ENCODE measurements at regions not wholly inside any gene's neighbourhood (a gene's known extent, or its start where the extent isn't known, plus 50 kb on each side); places are given as distances from the start of the nearest gene placed in this dataset.

DNA sequence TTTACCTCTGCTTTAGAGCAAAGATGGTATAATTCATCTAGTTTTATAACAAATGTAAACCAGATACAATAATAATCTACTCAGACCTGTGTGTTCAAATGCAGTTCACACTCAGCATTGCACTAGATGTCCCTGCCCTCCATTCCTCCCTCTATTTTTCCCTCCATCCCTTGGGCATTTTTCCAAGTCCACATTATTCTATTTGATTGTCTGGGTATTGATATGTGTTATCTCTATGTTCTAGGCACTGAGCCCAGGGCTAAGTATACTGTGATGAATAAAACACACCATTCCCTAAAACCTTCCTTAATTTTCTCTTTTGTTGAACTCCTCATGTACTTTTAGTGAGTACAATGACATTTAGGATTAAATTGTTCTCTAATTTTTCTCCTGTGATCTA lies 66.2 kb upstream of the HMCN1 start:
- no peaks in the 10 kb centered on the region for H3K36me3 ChIP-seq (replicated peaks; ENCODE audit: insufficient read depth, low read depth)
- no peak for DNase-seq (ENCODE audit: low spot score)
- H3K4me2 ChIP-seq: no peak overlapping the region
- H2AFZ ChIP-seq: no peak overlapping the region
- H3K27me3 ChIP-seq: no peaks in the 10 kb centered on the region
- H3K9me2 ChIP-seq (replicated peaks; ENCODE audit: insufficient read depth): no peaks in the 10 kb centered on the region
- H4K20me1 ChIP-seq (ENCODE audit: insufficient read depth, poor library complexity, severe bottlenecking): no peaks in the 10 kb centered on the region
- TF ChIP-seq EZH2 (IDR thresholded peaks at IDR 0.05; ENCODE audit: borderline replicate concordance) (no peak), EZH2phosphoT487 (IDR thresholded peaks at IDR 0.05; ENCODE audit: low read depth, severe bottlenecking, unreplicated experiment) (no peak)
- TF ChIP-seq, protein P1, sequence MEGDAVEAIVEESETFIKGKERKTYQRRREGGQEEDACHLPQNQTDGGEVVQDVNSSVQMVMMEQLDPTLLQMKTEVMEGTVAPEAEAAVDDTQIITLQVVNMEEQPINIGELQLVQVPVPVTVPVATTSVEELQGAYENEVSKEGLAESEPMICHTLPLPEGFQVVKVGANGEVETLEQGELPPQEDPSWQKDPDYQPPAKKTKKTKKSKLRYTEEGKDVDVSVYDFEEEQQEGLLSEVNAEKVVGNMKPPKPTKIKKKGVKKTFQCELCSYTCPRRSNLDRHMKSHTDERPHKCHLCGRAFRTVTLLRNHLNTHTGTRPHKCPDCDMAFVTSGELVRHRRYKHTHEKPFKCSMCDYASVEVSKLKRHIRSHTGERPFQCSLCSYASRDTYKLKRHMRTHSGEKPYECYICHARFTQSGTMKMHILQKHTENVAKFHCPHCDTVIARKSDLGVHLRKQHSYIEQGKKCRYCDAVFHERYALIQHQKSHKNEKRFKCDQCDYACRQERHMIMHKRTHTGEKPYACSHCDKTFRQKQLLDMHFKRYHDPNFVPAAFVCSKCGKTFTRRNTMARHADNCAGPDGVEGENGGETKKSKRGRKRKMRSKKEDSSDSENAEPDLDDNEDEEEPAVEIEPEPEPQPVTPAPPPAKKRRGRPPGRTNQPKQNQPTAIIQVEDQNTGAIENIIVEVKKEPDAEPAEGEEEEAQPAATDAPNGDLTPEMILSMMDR (IDR thresholded peaks at IDR 0.05; ENCODE audit: poor library complexity): no peak
- no peaks in the 10 kb centered on the region for H3K79me2 ChIP-seq
- no peak overlapping the region for H3K4me3 ChIP-seq
- H3K27ac ChIP-seq: no peak overlapping the region
- H3K4me1 ChIP-seq (ENCODE audit: insufficient read depth): no peaks in the 10 kb centered on the region
- H3K9me3 ChIP-seq (ENCODE audit: low read depth): no peaks in the 10 kb centered on the region

DNA sequence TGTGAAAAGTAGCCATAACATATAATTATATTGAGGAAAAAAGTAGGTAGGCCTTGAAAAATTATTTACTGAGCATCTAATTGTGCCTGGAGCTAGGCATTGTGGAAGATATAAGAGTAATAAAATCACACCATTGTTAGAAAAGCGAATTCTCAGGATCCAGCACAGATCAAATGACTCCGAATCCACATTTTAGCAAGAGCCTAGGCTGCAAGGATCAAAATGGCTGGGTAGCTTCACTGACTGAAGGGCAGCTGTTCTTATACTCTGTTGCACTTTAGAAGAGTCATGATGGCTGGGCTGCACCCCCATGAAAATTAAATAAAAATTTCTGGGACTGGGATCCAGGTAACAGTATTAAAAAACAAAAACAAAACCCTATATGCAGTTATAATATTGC lies 67.6 kb upstream of the HMCN1 start:
- no peaks in the 10 kb centered on the region for H3K27me3 ChIP-seq
- H3K9me2 ChIP-seq (replicated peaks; ENCODE audit: insufficient read depth): no peaks in the 10 kb centered on the region
- no peaks in the 10 kb centered on the region for H3K4me1 ChIP-seq (ENCODE audit: insufficient read depth)
- 88% methylated on average over 2 of the region's 2 CpGs for WGBS (ENCODE audit: low lambda C conversion rate, missing lambda C conversion rate)
- no peak for DNase-seq (ENCODE audit: low spot score)
- H3K4me3 ChIP-seq: no peak overlapping the region
- no peaks in the 10 kb centered on the region for H3K79me2 ChIP-seq
- no peak overlapping the region for H3K4me2 ChIP-seq
- H3K9me3 ChIP-seq (ENCODE audit: low read depth): no peaks in the 10 kb centered on the region
- TF ChIP-seq, protein P1 (IDR thresholded peaks at IDR 0.05; ENCODE audit: poor library complexity): no peak
- no peak for TF ChIP-seq EZH2 (IDR thresholded peaks at IDR 0.05; ENCODE audit: borderline replicate concordance)
- no peak for TF ChIP-seq EZH2phosphoT487 (IDR thresholded peaks at IDR 0.05; ENCODE audit: low read depth, severe bottlenecking, unreplicated experiment)
- no peak overlapping the region for H2AFZ ChIP-seq
- no peak overlapping the region for H3K27ac ChIP-seq
- no peaks in the 10 kb centered on the region for H3K36me3 ChIP-seq (replicated peaks; ENCODE audit: insufficient read depth, low read depth)
- H4K20me1 ChIP-seq (ENCODE audit: insufficient read depth, poor library complexity, severe bottlenecking): no peaks in the 10 kb centered on the region

DNA sequence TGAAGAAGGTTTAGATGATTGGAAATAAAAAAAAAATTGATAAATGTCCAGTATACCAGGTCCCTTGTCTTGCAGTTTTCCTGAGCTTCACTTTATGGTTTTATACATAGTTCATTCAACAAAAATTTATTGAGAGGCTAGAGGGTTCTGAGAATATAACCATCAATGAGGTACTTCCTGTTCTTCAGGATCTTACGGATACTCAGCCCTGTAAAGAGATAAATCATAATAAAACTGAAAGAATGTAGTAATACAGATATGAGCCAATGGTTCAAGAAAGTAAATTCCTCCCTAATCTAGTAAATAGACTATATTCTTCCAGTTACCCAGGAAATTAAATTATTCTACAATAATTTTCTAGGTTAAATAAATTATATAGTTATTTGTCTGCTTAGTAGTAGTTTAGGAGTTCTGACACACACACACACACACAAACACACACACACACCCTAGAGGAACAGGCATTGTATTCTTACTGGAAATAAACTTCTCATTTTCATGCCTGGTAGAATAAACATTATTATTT lies 70.4 kb upstream of the HMCN1 start:
- TF ChIP-seq EZH2phosphoT487 (IDR thresholded peaks at IDR 0.05; ENCODE audit: low read depth, severe bottlenecking, unreplicated experiment) (no peak), EZH2 (IDR thresholded peaks at IDR 0.05; ENCODE audit: borderline replicate concordance) (no peak)
- TF ChIP-seq, protein P1 (IDR thresholded peaks at IDR 0.05; ENCODE audit: poor library complexity): no peak
- H3K9me2 ChIP-seq (replicated peaks; ENCODE audit: insufficient read depth): no peaks in the 10 kb centered on the region
- H3K36me3 ChIP-seq (replicated peaks; ENCODE audit: insufficient read depth, low read depth): no peaks in the 10 kb centered on the region
- no peaks in the 10 kb centered on the region for H3K79me2 ChIP-seq
- no peak overlapping the region for H2AFZ ChIP-seq
- no peak overlapping the region for H3K4me2 ChIP-seq
- H3K27me3 ChIP-seq: no peaks in the 10 kb centered on the region
- H3K9me3 ChIP-seq (ENCODE audit: low read depth): no peaks in the 10 kb centered on the region
- 38% methylated on average over 1 of the region's 1 CpG for WGBS (ENCODE audit: low lambda C conversion rate, missing lambda C conversion rate)
- H3K4me1 ChIP-seq (ENCODE audit: insufficient read depth): no peaks in the 10 kb centered on the region
- no peak overlapping the region for H3K27ac ChIP-seq
- H4K20me1 ChIP-seq (ENCODE audit: insufficient read depth, poor library complexity, severe bottlenecking): no peaks in the 10 kb centered on the region
- no peak for DNase-seq (ENCODE audit: low spot score)
- H3K4me3 ChIP-seq: no peak overlapping the region

DNA sequence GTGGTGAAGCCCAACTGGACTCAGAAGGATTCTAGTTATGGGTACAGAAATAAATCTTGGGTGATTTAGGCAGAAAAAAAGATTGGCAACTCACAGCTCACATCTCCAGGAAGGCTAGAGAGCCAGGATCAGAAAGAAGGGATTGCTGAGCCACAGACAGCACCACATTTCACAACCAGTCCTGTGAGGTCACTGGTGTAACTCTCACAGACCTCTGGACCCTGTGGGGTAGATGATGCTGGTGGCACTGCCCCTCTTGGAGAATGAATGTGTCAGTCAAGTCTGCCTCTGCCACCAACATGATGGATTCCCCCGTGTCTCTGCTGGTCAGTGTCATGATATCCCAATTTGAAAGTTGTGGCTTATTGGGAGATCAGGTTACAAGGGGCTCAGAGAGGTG lies 70.9 kb upstream of the HMCN1 start:
- TF ChIP-seq, protein P1 (IDR thresholded peaks at IDR 0.05; ENCODE audit: poor library complexity): no peak
- no peak for DNase-seq (ENCODE audit: low spot score)

More for the DNA sequence above, 70.9 kb upstream of the HMCN1 start:
- Histone ChIP-seq H3K79me2 (no peaks in the 10 kb centered on the region), H3K36me3 (replicated peaks; ENCODE audit: insufficient read depth, low read depth) (no peaks in the 10 kb centered on the region), H3K9me3 (ENCODE audit: low read depth) (no peaks in the 10 kb centered on the region), H3K27ac (no peak overlapping the region), H3K9me2 (replicated peaks; ENCODE audit: insufficient read depth) (no peaks in the 10 kb centered on the region), H3K4me1 (ENCODE audit: insufficient read depth) (no peaks in the 10 kb centered on the region), H3K27me3 (no peaks in the 10 kb centered on the region), H3K4me3 (no peak overlapping the region), H2AFZ (no peak overlapping the region), H4K20me1 (ENCODE audit: insufficient read depth, poor library complexity, severe bottlenecking) (no peaks in the 10 kb centered on the region), H3K4me2 (no peak overlapping the region)
- 53% methylated on average over 1 of the region's 1 CpG for WGBS (ENCODE audit: low lambda C conversion rate, missing lambda C conversion rate)

All from hepatocyte (in vitro differentiated cells).